Left ventricle myocardium inferior (tissue), 1 donor: ENCODE measurements at regions not wholly inside any gene's neighbourhood (a gene's known extent, or its start where the extent isn't known, plus 50 kb on each side); places are given as distances from the start of the nearest gene placed in this dataset.

Source experiments
- DNase-seq: peaks from one replicate; pipeline ENCODE4 v3.0.0-alpha.2; 2020
- H3K27ac ChIP-seq: fragments of 200-600 bp; replicated peaks from 2 replicates; pipeline ENCODE4 v1.8.0; 2021
- H3K27me3 ChIP-seq: fragments of 200-600 bp; 2 replicates; pipeline ENCODE4 v1.8.0; 2021; ENCODE audit warnings: low read depth
- H3K36me3 ChIP-seq: fragments of 200-600 bp; 2 replicates; pipeline ENCODE4 v1.8.0; 2021
- H3K4me1 ChIP-seq: fragments of 200-600 bp; 2 replicates; pipeline ENCODE4 v1.8.0; 2021
- H3K4me3 ChIP-seq: fragments of 200-600 bp; 2 replicates; pipeline ENCODE4 v1.8.0; 2021; ENCODE audit warnings: mild to moderate bottlenecking, moderate library complexity
- H3K9me3 ChIP-seq: fragments of 200-600 bp; replicated peaks from 2 replicates; pipeline ENCODE4 v1.8.0; 2021
- intact Hi-C: fragments of 100-400 bp; cut with micrococcal nuclease; formaldehyde crosslinking; loops from one replicate; pipeline ENCODE4 v1.11.0; 2022
- TF ChIP-seq, protein P1 (sequence below): fragments of 200-600 bp; IDR thresholded peaks from 2 replicates; pipeline ENCODE4 v1.8.0; 2021; ENCODE audit warnings: antibody characterized with exemption, mild to moderate bottlenecking, borderline replicate concordance
- donor health status: DM: no; HTN: yes; CAD: no; lungs with severe emphysema.

DNA sequence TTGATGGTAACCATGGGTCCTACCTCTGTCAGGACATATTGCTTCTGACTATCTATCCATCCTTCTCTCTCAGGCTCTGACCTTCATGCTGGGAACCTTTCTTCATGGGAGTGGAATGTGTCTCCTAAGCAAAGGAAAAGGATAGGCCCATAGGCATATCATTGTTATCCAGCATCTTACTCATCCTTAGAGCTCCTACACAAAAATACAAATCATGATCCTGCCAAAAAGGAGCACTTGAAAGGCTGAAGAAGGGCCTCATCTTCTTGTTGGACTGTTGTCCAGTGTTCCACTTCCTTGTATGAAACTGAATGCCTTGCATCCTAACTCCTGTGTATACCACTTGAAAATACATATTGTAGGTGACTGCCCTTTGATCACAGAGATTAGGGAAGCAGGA lies 96.1 kb upstream of the SOX2 start:
- no peak overlapping the region for H3K27ac ChIP-seq
- TF ChIP-seq, protein P1, sequence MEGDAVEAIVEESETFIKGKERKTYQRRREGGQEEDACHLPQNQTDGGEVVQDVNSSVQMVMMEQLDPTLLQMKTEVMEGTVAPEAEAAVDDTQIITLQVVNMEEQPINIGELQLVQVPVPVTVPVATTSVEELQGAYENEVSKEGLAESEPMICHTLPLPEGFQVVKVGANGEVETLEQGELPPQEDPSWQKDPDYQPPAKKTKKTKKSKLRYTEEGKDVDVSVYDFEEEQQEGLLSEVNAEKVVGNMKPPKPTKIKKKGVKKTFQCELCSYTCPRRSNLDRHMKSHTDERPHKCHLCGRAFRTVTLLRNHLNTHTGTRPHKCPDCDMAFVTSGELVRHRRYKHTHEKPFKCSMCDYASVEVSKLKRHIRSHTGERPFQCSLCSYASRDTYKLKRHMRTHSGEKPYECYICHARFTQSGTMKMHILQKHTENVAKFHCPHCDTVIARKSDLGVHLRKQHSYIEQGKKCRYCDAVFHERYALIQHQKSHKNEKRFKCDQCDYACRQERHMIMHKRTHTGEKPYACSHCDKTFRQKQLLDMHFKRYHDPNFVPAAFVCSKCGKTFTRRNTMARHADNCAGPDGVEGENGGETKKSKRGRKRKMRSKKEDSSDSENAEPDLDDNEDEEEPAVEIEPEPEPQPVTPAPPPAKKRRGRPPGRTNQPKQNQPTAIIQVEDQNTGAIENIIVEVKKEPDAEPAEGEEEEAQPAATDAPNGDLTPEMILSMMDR: no peak
- H3K27me3 ChIP-seq: no peaks in the 10 kb centered on the region
- no peaks in the 10 kb centered on the region for H3K9me3 ChIP-seq
- no peaks in the 10 kb centered on the region for H3K4me1 ChIP-seq
- intact Hi-C loops: no loop called here
- H3K4me3 ChIP-seq: no peak overlapping the region
- no peaks in the 10 kb centered on the region for H3K36me3 ChIP-seq
- no peak for DNase-seq

DNA sequence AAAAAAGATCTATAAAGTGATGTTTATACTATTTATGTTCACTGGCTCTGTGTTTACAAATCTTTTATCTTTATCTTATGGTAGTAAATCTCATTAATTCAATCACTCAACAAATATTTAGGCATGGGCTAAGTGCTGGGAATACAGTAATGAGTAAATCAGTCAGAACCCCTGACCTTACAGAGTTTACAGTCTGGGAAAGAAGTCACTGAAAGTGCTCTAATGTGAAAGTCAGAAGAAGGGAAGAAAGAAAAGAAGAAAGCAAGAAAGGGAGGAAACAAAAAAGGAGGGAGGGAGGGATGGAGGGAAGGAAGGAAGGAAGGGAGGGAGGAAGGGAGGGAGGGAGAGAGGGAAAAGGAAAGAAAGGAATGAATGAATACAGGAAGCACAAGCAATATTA lies 96.8 kb upstream of the SOX2 start:
- no peak for DNase-seq
- H3K9me3 ChIP-seq: no peaks in the 10 kb centered on the region
- H3K27ac ChIP-seq: no peak overlapping the region
- TF ChIP-seq, protein P1: no peak
- H3K27me3 ChIP-seq: no peaks in the 10 kb centered on the region
- H3K4me3 ChIP-seq: no peak overlapping the region
- no peaks in the 10 kb centered on the region for H3K36me3 ChIP-seq
- H3K4me1 ChIP-seq: no peaks in the 10 kb centered on the region
- intact Hi-C loops: no loop called here

DNA sequence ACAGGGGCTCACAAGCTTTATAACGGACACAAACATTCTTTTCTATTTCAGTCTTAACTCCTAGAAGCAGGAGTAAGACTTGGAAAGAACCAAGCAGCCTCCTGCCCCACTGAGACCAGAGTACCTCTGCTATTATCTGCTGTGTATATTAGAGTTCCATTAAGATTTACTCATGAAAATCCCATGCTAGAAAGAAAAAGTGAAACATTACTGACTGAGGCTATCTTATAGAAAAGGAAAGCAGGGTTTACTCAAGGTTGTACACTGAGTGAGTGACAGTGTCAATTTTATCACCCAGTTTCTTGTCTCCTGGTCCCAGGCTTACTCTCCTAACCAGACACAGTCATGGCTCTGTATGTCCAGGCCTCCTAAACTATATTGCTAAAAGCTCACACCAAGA lies 97.9 kb upstream of the SOX2 start:
- H3K4me3 ChIP-seq: no peak overlapping the region
- no peaks in the 10 kb centered on the region for H3K36me3 ChIP-seq
- no peak for DNase-seq
- H3K4me1 ChIP-seq: no peaks in the 10 kb centered on the region
- no peaks in the 10 kb centered on the region for H3K27me3 ChIP-seq
- H3K9me3 ChIP-seq: no peaks in the 10 kb centered on the region
- intact Hi-C loops: no loop called here
- TF ChIP-seq, protein P1: no peak
- H3K27ac ChIP-seq: no peak overlapping the region

DNA sequence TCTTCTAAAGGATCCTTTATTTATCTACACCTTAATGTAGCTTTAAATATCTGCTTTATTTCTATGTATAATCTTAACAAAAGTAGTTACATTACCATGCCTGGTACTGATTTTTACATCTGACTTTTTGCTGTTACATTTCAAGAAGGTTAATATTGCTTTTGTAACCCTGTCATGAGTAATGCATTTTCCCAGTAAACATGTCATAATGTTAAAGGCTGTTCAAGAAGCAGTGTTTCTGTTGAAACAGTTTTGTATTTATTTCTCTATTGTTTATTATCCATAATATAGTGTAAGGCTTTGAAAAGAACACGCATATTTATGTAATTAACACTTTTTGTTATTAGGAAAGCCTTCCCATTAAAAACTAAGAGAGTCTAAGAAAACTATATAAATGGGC lies 98.5 kb upstream of the SOX2 start:
- intact Hi-C loops: no loop called here
- TF ChIP-seq, protein P1: no peak
- no peaks in the 10 kb centered on the region for H3K4me1 ChIP-seq
- H3K27me3 ChIP-seq: no peaks in the 10 kb centered on the region
- H3K36me3 ChIP-seq: no peaks in the 10 kb centered on the region
- H3K4me3 ChIP-seq: no peak overlapping the region
- no peak for DNase-seq
- H3K9me3 ChIP-seq: no peaks in the 10 kb centered on the region
- no peak overlapping the region for H3K27ac ChIP-seq

DNA sequence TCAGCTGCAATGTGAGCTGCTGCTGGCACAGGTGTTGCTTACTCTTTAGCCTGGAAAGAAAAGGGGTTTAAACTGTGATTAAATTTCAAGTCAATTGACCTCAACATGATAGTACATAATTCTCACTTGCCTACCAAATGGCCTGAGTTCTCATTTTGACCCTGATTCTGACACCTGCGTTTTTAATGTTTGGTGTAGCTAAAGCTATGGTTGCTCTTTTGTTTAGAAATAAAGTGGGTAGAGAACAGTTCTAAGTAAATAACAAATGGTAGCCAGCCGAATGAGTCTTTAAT lies 100.8 kb upstream of the SOX2 start:
- H3K27me3 ChIP-seq: no peaks in the 10 kb centered on the region
- no peaks in the 10 kb centered on the region for H3K36me3 ChIP-seq
- H3K9me3 ChIP-seq: no peaks in the 10 kb centered on the region
- H3K27ac ChIP-seq: no peak overlapping the region
- intact Hi-C loops: no loop called here
- no peak overlapping the region for H3K4me3 ChIP-seq
- no peak for DNase-seq
- no peaks in the 10 kb centered on the region for H3K4me1 ChIP-seq
- TF ChIP-seq, protein P1: no peak
